Astrocyte of the spinal cord (primary cell): ENCODE measurements at regions not wholly inside any gene's neighbourhood (a gene's known extent, or its start where the extent isn't known, plus 50 kb on each side); places are given as distances from the start of the nearest gene placed in this dataset.

Source experiments
- DNase-seq: peaks from one replicate; pipeline ENCODE4 v3.0.0; 2011; ENCODE audit warnings: low read depth, low spot score
- H3K4me3 ChIP-seq: 2 replicates; pipeline ENCODE4 v1.5.1; 2011; ENCODE audit warnings: low read depth, mild to moderate bottlenecking, low read length, moderate library complexity
- CTCF ChIP-seq: IDR thresholded peaks from 2 replicates; pipeline ENCODE4 v1.5.1; 2012; ENCODE audit warnings: low read depth, mild to moderate bottlenecking, low read length, inconsistent platforms
- in situ Hi-C: cut with HindIII; loops from 2 replicates; pipeline ENCODE4 v1.10.0; 2017; ENCODE audit warnings: low sequenced_read_pairs

- no peak overlapping the region for H3K4me3 ChIP-seq
- no peak for TF ChIP-seq CTCF
- in situ Hi-C loops, result no loop called here
- DNase-seq, result no peak
These were observed 380.7 kb upstream of the PFKP start for GRCh38 chr10:2686691-2687090.

- in situ Hi-C loops, result no loop called here
- no peak for DNase-seq
- no peak for TF ChIP-seq CTCF
- H3K4me3 ChIP-seq, result no peak overlapping the region
These were observed 384.9 kb upstream of the PFKP start for GRCh38 chr10:2682491-2682890.

GRCh38 chr10:2681891-2682290, 385.5 kb upstream of the PFKP start:
- no peak overlapping the region for H3K4me3 ChIP-seq
- TF ChIP-seq CTCF, result no peak
- no peak for DNase-seq
- in situ Hi-C loops, result no loop called here

GRCh38 chr10:2680821-2681220, 386.5 kb upstream of the PFKP start:
- in situ Hi-C loops, result no loop called here
- H3K4me3 ChIP-seq, result no peak overlapping the region
- no peak for DNase-seq
- TF ChIP-seq CTCF, result no peak

GRCh38 chr10:2679646-2680045, 387.7 kb upstream of the PFKP start:
- in situ Hi-C loops, result no loop called here
- TF ChIP-seq CTCF, result no peak
- no peak for DNase-seq
- no peak overlapping the region for H3K4me3 ChIP-seq

GRCh38 chr10:2676455-2676854, 390.9 kb upstream of the PFKP start:
- in situ Hi-C loops, result no loop called here
- TF ChIP-seq CTCF, result no peak
- no peak for DNase-seq
- no peak overlapping the region for H3K4me3 ChIP-seq

GRCh38 chr10:2674451-2674850, 392.9 kb upstream of the PFKP start:
- in situ Hi-C loops, result no loop called here
- no peak for TF ChIP-seq CTCF
- DNase-seq, result no peak
- no peak overlapping the region for H3K4me3 ChIP-seq
